HG02852 (cell line): ENCODE measurements at regions not wholly inside any gene's neighbourhood (a gene's known extent, or its start where the extent isn't known, plus 50 kb on each side); places are given as distances from the start of the nearest gene placed in this dataset.
"Not testable (repeated sequence)": the region's sequence is repeated elsewhere in the genome, so short reads cannot be mapped to it uniquely, and the experiment has no call there.

ENCODE experiments used
- ATAC-seq: cut with Tn5 transposase; IDR thresholded peaks from one replicate; pipeline ENCODE4 v1.9.1; 2021; ENCODE audit warnings: mild to moderate bottlenecking, moderate library complexity; ENCODE audit not compliant: unreplicated experiment

DNA sequence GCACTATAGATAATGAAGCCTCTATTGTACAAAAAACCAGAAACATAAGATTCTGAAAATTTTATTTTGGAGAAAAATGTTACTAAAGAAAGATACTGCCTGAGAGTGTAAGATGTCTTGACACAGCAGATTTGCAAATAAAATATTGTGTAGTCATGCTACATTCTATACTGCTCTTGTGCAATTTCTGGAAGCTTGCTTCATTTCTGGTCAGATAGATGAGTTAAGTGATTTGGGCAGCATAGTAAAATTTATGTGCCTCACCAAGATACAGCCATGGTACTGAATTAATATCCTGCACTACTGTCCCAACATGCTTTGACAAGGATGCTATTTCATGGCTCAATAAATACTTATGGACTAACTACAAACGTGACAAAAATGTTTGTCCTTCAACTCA, 55.1 kb upstream of the STARD13 start:
- ATAC-seq: no peak

DNA sequence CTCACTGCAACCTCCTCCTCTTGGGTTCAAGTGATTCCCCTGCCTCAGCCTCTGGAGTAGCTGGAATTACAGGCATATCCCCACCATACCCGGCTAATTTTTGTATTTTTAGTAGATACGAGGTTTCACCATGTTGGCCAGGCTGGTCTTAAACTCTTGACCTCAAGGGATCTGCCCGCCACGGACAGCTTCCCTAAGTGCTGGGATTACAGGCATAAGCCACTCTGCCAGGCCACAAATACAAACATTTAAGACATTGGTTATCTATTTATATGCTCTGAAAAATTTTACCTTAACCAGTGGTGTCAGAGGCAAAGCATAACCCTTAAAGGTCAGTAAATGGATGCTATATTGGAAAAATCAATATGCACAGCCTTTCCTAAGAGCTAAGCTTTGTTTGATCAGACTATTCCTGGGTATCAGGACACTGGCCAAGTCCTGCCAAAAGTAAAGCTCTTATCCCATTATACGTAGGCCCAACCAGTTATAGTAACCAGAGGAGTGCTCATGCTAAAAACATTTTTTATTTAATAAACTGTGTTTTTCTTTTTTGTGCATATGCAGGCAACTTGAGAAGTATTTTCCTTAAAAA, 56.4 kb upstream of the STARD13 start:
- no peak for ATAC-seq

DNA sequence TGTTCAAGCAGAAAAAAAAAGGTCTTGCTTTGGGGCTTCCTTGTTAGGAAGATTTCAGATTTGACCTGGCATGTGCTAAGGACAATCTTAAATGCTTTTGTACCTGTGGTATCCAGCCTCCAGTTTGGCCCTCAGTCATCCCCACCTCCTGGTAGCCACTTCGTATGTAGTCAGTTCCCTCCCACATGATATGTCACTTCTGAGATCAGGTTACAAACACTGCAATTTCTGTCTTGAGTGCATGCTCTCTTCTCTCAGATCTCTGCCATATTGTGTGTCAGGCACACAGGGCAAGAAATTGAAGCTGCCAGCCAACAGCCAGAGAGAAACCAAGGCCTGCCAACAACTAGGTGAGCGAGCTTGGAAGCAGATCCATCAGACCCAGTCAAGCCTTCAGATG, 60.3 kb upstream of the STARD13 start:
- ATAC-seq: no peak

DNA sequence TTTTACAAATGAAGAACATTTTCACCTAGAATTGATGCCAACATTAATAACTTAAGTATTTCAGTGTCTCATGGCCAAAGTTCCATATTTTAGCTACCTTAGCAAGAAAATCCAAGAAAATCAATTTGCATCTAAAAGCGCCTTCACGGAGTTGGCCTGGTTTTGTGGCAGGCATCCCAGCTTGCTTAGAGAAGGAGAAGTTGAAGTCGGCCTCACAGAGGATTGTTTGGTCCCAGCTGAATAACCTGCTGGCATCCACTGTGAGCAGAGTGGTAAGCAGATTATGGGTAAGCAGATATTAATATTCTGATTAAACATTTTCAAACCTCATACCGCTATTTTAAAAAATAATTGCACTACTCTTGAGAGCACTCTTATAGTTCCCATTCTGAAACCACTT, 62.3 kb upstream of the STARD13 start:
- no peak for ATAC-seq

DNA sequence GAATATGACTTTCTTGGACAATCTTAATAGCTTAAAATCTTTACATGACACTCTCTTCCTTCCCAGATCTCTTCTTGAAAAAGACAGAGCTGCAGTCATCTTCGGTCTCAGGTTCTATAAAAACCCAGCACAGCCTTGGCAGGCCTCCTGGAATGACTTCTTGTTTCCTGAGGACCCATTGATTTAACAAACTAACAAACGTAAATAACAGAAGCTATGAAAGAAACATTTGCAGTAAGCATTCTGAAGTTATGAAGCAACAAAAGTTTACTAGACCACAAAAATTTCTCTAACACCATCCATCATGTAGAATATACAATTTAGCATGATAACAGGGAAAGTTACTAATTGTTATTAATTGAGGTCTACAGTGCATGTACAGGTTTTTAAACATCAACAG, 62.8 kb upstream of the STARD13 start:
- no peak for ATAC-seq

DNA sequence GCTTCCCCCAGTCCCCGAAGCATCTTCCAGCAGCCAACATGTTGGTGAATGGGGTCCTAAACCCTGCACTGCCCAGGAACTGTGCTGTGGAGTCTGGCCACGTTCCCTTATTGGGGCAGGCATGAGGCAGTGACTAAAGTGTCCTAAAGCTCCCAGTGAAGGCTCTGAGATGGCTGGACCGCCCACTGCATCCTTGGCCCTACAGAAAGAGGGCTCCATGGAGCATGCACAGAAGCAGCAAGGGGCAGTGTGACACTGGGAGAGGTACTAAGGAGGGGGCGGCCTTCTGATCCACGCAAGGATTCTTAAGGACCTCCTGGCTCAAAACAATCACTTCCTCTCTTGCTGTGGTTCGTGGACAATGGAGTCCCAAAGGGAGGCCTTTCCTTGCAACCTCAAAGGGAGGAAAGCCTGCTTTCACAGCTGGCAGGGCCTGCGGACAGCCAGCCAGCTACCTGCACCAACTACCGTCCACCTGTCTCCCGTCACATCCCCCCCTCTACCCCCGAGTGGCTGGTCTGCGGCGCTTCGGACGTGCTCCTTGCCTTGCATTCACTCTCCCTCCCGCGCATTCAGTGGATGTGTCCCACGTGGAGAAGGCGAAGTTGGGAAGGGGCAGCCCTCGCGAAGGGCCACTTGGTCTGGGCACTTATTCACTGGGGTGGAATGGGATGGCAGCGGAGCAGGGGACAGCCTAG, 63.9 kb upstream of the STARD13 start:
- no peak for ATAC-seq

DNA sequence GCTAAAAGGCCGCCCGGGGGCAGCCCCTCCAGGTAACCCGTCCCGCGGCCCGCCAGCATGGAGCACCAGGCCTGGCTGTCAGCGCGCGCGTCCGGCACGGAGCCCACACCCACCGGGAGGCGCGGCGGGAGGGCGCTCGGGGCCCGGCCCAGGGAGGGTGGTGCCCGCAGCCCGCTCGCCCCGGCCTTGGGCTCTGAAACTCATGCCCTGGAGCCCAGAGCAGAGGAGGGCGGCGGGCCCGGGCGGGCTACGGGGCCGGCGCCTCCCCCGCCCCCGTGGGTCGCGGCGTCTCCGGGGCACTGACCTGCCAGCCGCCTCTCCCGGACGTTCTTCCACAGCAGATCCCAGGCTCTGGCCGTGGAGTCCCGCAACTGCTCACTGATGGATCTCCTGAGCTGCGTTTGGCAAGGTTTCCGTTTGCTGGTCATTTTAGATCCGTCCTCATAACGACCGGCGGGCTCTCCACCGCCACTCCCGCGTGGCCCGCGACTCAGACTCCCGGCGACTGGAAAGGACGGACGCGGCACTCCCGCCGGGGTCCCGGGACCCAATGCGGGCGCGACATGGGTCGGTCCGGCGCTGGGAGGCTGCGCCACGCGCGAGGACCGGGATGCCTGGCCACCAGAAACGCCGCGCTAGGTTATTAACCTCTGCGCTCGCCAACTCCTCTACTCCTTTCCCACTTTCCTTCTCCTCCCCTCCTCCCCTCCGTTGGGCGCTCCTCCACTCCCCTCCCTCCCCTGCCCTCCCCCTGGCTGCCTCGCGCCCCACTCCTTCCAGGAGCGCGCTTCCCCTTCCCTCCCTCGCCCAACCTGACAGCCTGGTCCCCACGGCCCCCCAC, 64.7 kb upstream of the STARD13 start:
- ATAC-seq: no peak

DNA sequence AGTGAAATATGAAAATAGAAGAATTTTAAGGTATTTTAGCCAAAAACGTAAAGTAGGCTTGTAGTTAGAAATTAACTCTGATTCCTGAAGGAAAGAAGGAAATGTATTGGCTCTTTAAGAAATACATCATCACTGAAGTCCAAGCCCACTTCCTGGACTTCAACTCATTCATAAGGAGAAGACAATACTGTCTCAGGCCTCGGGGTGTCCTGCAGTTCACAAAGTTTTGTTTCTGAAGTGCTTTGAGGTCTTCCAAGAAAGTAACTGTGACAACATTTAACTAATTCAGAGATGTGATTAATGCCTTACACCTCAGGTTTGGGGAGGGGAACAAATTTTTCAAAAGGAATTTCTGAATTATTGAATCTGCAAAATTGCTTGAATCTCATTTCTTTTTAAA, 65.8 kb upstream of the STARD13 start:
- ATAC-seq: no peak

DNA sequence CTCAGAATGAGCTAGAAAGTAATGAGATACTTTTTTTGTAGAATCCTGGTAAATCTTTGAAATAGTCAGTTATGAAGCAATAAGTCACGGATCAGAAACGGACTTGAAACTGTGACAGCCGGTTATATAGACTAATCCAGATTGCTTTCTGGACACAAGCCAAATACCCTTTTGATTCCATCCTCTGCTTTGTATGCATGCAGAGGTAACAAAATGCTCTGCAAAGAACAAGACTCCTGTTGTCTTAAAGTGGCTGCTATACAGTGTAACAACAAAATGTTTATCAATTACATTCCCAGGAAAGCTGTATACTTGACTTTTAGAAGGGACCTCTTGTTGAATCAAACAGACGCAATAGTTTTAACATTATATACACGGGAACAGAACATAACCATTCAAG, 66.5 kb upstream of the STARD13 start:
- no peak for ATAC-seq

DNA sequence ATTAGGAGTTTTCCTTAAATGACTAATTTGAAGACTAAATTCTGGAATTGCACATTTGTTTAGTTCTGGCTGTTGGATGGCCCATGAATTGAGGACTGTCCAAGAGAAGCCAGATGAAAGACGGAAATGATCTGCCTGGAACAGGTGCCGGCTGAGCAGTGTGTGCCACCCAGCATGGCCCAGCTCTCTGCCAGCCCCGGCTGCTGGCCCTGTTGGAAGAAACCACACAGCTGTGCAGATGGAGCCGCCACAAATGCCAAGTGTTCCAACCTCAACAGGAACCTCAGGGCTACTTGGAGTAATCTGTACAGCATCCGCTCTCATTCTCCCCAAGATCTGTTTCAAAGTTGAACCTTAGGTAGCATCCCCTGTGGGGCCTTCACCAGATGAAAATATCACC, 67.0 kb upstream of the STARD13 start:
- no peak for ATAC-seq

DNA sequence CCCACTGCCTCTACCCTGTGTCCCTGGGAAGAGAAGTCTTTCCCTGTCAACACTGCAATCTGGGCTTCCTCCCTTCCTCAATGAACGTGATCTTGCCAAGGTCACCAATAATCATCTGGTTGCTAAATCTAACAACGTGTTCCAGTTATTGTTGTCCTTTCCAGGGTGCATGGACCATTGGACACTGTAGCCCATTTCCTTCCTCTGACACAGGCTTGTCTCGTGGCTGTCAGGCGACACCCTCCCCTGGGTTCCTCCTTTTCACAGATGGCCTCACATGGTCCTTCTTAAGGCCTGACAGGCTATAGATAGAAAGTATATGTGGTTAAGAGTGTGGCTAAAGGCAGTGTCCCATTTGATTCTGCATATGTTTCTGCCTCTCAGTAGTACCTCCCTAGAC, 67.7 kb upstream of the STARD13 start:
- peak; percentile 94 for ATAC-seq

DNA sequence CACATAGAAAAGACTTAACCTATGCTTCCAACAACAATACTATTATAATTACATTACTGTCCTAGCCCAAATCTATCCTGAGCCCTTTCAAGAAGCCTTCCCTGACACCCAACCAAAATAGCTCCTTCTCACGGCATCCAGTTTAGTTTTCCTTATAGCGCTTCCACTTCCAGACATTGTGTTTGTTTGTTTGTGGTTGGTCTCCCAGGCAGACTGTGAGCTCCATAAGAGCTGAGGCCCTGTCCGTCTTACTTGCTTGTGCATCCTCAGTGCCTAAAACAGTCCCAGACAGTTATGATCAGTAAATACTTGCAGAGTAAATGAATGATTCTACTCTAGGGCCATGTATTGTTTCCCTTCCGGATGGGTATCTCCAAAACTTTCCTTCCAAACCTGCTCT, 68.1 kb upstream of the STARD13 start:
- ATAC-seq: no peak

DNA sequence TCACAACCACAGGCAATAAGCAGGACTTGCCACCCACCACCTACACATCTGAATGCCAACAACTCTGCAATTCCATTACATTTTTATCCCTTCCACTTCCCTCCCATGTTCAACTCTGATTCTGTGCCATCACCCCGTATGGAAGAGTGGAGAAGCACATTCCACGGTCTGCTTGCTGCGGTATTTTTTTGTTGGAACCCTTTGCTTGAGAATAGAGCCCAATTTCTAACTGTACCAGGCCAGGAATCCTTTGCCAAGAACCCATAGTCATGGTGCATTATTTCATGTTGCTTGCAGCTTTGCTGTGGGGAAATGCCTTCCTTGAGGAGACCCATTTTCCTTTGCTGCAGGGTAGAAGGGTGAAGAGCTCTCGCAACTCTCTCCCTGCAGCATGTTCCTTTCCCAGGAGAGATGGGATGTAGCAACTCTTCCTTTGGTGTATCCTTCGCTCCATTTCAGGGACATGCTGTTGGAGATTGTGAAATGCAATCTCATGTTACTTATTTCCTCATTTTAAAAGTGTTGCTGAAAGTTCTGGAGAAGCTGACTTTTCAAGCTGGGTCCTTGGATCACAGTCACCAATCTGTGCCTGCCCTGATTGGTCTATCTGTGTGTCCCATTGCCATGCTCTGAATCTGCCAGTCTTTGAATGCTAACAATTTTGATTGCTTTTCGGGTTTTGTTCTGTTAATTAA, 69.8 kb upstream of the STARD13 start:
- ATAC-seq: no peak

DNA sequence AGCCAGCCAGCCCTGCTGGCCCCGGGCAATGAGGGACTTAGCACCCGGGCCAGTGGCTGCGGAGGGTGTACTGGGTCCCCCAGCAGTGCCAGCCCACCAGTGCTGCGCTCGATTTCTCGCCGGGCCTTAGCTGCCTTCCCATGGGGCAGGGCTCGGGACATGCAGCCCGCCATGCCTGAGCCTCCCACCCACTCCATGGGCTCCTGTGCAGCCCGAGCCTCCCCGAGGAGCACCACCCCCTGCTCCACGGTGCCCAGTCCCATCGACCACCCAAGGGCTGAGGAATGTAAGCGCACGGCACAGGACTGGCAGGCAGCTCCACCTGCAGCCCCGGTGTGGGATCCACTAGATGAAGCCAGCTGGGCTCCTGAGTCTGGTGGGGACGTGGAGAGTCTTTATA, 72.5 kb upstream of the STARD13 start:
- not testable (repeated sequence) for ATAC-seq

DNA sequence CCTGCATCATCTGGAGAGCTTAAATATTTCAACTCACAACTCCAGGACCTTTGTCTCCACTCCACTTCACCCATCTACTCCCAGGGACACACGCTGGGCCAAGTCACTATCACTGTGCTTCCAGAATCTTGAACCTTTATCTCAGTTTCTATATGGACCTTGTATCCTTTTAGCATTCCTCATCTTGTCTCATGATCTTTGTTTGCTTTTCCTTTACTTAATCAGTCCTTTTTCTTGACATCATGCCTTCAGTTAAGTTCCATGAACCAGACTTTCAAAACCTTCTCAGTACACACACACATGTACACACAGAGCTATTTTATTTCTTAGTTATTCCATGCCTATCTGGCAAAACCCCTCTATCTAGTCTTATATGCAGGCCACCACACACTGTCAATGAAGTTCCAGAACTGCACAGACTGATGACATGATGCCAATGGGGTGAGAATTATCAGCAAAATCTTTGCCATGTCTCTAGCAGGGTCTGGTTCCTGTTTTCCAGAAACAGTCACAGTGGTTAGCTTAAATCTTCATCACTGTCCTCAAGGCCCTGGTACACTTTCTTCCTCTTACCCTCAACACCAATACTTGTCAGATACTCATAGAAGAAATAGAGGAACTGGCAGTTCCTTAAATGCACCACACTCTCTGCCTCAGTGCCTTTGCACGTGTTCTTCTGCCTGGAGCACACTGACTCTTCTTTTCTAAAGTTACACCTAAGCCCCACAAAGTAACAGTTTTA, 77.6 kb upstream of the STARD13 start:
- ATAC-seq: peak; percentile 54

DNA sequence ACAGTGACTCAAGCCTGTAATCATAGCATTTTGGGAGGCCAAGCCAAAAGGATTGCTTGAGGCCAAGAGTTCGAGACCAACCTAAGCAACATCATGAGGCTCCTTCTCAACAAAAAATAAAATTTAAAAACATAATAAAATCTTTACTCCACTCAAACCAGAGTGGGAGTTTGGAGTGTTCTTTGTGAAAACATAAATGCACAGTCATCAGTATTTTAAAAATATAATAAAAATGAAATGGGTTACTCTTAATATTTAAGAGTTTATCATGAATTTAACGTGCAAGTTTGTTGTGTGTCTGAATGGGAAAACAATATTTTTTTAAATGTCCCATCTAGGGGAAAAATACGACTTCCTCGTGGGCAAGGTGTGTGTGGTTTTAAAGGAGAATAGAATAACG, 78.6 kb upstream of the STARD13 start:
- ATAC-seq: no peak

DNA sequence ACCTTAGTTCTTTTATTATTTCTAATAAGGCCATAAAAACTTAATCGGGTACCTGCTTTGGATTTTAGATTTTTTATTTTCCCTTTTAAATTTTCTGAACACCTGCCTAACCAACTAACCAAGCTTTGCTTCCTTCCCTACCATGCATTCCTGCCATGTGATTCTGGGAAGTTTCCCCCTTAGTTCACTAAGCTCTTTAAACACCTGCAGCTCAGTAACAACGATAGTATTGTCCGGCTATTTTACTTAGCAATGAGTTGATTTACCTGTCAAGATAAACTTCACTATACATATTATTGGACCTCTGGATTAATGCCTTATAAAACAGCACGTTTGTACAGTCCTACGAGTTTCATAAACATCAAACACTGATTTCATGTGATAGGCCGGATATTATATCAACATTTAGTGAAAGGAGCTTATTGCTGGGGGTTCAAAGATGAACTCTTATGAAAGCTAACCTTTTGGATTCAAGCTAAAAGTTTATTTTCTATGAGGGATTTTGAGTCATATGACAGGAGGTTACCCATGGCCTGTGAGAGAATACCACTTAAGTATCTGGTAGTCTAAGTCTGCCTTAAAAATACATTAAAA, 81.0 kb upstream of the STARD13 start:
- ATAC-seq: no peak

DNA sequence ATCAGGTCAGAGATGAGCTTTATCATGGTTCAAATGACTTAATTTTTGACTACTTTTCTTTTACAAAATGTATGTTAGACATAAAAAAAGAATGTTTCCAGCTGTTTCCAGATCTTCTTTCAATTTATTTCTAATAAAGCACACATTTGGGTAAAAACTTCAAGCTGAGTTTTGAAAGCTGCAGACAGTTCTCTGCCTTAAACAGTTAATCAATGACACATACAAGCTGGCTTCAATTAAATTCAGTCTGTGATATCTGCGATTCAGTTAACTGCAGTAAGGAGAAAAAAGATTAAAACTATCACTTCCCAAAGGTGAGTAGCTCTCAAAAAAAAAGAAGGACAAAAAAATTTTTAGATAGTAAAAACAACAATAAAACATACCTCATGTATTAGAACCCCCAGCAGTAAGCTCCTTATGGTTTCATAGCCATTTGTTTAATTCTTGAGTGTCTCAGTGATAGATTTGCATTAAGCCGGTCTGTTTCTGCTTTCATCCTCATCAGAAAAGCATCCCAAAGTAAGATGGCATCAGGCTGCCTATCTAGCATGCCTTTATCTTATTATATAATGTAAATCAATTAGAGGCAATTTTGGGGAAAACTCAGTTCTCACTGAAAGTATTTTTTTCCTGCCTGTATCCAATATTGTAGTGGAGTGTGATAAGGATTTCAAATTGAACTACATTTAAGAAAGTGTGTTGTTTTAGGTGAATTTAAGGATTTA, 81.8 kb upstream of the STARD13 start:
- ATAC-seq: no peak

DNA sequence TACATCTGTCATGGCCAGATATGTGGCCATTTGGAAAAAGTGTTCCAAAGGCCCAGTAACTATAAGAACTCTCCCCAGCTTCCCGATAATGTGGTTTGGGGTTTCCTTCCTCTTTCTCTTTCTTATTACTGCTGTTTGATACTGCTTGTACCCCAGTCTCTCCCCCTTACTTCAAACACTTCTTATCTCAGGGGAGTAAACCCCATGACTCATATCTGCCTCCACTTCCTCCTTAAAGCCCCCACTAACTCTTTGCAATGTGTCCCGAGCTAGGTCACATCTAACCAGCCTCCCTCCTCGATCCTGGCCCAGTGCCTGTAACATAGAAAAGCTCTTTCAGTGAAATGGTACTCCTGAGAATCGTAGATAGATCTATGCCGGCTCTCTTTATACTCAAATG, 82.4 kb upstream of the STARD13 start:
- ATAC-seq: peak; percentile 78

DNA sequence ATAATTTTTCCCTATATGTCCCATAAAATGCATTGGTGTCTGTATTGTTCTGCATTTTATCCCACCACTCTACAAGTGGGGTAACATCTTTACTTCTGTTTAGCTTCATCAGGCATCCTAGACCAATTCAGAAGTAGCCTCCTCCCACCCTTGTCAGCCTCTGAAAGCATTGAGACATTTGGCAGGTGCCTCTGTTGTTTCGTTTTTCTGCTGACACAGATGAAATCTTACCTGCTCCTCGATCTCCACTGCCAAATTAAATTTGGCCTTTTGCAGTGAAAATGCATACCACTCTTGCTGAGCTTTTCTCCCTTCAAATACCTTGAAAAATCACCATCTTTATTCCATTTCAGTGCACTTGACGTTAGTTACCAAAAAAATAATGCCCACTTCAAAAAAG, 83.5 kb upstream of the STARD13 start:
- ATAC-seq: no peak
